Aorta (tissue), 5 donors: ENCODE measurements at regions not wholly inside any gene's neighbourhood (a gene's known extent, or its start where the extent isn't known, plus 50 kb on each side); places are given as distances from the start of the nearest gene placed in this dataset.

Experiments used
- ATAC-seq: fragments of 200-7000 bp; cut with Tn5 transposase; one replicate; pipeline ENCODE4 v1.9.1; 2022; ENCODE audit warnings: moderate library complexity; ENCODE audit not compliant: low FRiP score
- DNase-seq, 2 donors: peaks; one replicate each; pipeline ENCODE4 v3.0.0-alpha.2; 2020
- H3K27ac ChIP-seq, 2 donors: one replicate each; pipeline ENCODE4 v1.5.1; 2013; ENCODE audit warnings: low read length in 2 of 2, mild to moderate bottlenecking in 2 of 2, moderate library complexity in 2 of 2, control low read depth in 1 of 2, inconsistent platforms in 1 of 2, low read depth in 1 of 2
- H3K27me3 ChIP-seq, 2 donors: one replicate each; pipeline ENCODE4 v1.6.1; 2013; ENCODE audit warnings: control low read depth in 1 of 2, low read length in 1 of 2, mild to moderate bottlenecking in 1 of 2, moderate library complexity in 1 of 2; ENCODE audit not compliant: insufficient read depth in 2 of 2, control insufficient read depth in 1 of 2
- H3K36me3 ChIP-seq, 2 donors: one replicate each; pipeline ENCODE4 v1.6.1; 2013; ENCODE audit warnings: control low read depth in 1 of 2, low read length in 1 of 2, mild to moderate bottlenecking in 1 of 2; ENCODE audit not compliant: insufficient read depth in 2 of 2, control insufficient read depth in 1 of 2
- H3K4me1 ChIP-seq, 2 donors: one replicate each; pipeline ENCODE4 v1.6.1; 2013; ENCODE audit warnings: low read length in 2 of 2, control low read depth in 1 of 2, mild to moderate bottlenecking in 1 of 2, moderate library complexity in 1 of 2; ENCODE audit not compliant: insufficient read depth in 2 of 2, control insufficient read depth in 1 of 2
- H3K4me3 ChIP-seq, 2 donors: one replicate each; pipeline ENCODE4 v1.5.1; 2013; ENCODE audit warnings: low read length in 2 of 2, control low read depth in 1 of 2, mild to moderate bottlenecking in 1 of 2
- H3K9me3 ChIP-seq: one replicate; pipeline ENCODE4 v1.6.1; 2013; ENCODE audit warnings: mild to moderate bottlenecking, low read length; ENCODE audit not compliant: control insufficient read depth
- WGBS, 2 donors: extraction: QIAGEN DNeasy Blood & Tissue Kit; methylation state at CpG; one replicate each; pipeline ENCODE4 v1.1.7; 2013; 5-methylcytosine and 5-hydroxymethylcytosine counted together
- intact Hi-C, 2 donors: fragments of 100-400 bp; cut with DNase I; formaldehyde crosslinking; loops; one replicate each; pipeline versions ENCODE4 v1.14.2 to v1.15.0; 2022
- donor health status: healthy with polysubstance abuse.
- donor health status: Bipolar disorder and iron deficiency.
- donor health status: DM: no; HTN: no; CAD: no.
- donor health status: DM: no; HTN: no; CAD: no.
- donor health status: DM: yes; HTN: yes; CAD: no.

GRCh38 chr6:155580904-155581303, 125.3 kb upstream of the NOX3 start:
- no peak overlapping the region for H3K4me3 ChIP-seq
- H3K4me1 ChIP-seq: no peaks in the 10 kb centered on the region
- ATAC-seq: no peak
- no peak overlapping the region for H3K27ac ChIP-seq
- H3K27me3 ChIP-seq: peaks cover 0 to 3% of the 10 kb centered on the region in 2 donors
- H3K36me3 ChIP-seq: no peaks in the 10 kb centered on the region
- 68 to 72% methylated on average over 2 of the region's 2 CpGs for WGBS, 2 donors
- no peak for DNase-seq
- no peaks in the 10 kb centered on the region for H3K9me3 ChIP-seq
- intact Hi-C loops: no loop called here

- H3K27me3 ChIP-seq: peaks cover 0 to 3% of the 10 kb centered on the region in 2 donors
- H3K4me3 ChIP-seq: no peak overlapping the region
- DNase-seq (no peak), ATAC-seq (no peak)
- intact Hi-C loops: no loop called here
- H3K4me1 ChIP-seq: no peaks in the 10 kb centered on the region
- no peaks in the 10 kb centered on the region for H3K36me3 ChIP-seq
- no peak overlapping the region for H3K27ac ChIP-seq
- no peaks in the 10 kb centered on the region for H3K9me3 ChIP-seq
Observed at GRCh38 chr6:155578251-155578650, 122.6 kb upstream of the NOX3 start.

GRCh38 chr6:155561966-155562364, 106.3 kb upstream of the NOX3 start:
- H3K36me3 ChIP-seq: no peaks in the 10 kb centered on the region
- DNase-seq: no peak
- no peak overlapping the region for H3K27ac ChIP-seq
- no peaks in the 10 kb centered on the region for H3K27me3 ChIP-seq
- H3K4me1 ChIP-seq: no peaks in the 10 kb centered on the region
- H3K4me3 ChIP-seq: no peak overlapping the region
- ATAC-seq: no peak
- peaks cover 2% of the 10 kb centered on the region for H3K9me3 ChIP-seq
- WGBS, 2 donors: 81 to 83% methylated on average over 4 of the region's 4 CpGs
- intact Hi-C loops: no loop called here

- intact Hi-C loops: no loop called here
- Histone ChIP-seq H3K4me3 (no peak overlapping the region), H3K27me3 (no peaks in the 10 kb centered on the region), H3K4me1 (no peaks in the 10 kb centered on the region), H3K27ac (no peak overlapping the region), H3K36me3 (no peaks in the 10 kb centered on the region), H3K9me3 (peaks cover 2% of the 10 kb centered on the region)
- 49 to 61% methylated on average over 1 of the region's 1 CpG for WGBS, 2 donors
- ATAC-seq (no peak), DNase-seq (no peak)
Observed at GRCh38 chr6:155561257-155561965, 105.8 kb upstream of the NOX3 start.

- no peak for DNase-seq
- ATAC-seq: no peak
- Histone ChIP-seq H3K4me3 (no peak overlapping the region), H3K9me3 (no peaks in the 10 kb centered on the region), H3K27ac (no peak overlapping the region), H3K36me3 (no peaks in the 10 kb centered on the region), H3K4me1 (no peaks in the 10 kb centered on the region), H3K27me3 (no peaks in the 10 kb centered on the region)
- intact Hi-C loops: no loop called here
- 91 to 94% methylated on average over 4 of the region's 4 CpGs for WGBS, 2 donors
Observed at GRCh38 chr6:155549928-155550327, 94.3 kb upstream of the NOX3 start.

- intact Hi-C loops: no loop called here
- 95% methylated on average over 9 of the region's 9 CpGs for WGBS, 2 donors
Observed at GRCh38 chr6:155549028-155549798, 93.6 kb upstream of the NOX3 start.

GRCh38 chr6:155548576-155548975, 92.9 kb upstream of the NOX3 start:
- H3K4me3 ChIP-seq: no peak overlapping the region
- intact Hi-C loops: no loop called here
- no peak overlapping the region for H3K27ac ChIP-seq
- no peaks in the 10 kb centered on the region for H3K9me3 ChIP-seq
- H3K27me3 ChIP-seq: no peaks in the 10 kb centered on the region
- no peaks in the 10 kb centered on the region for H3K4me1 ChIP-seq
- WGBS, 2 donors: 12 to 16% methylated on average over 4 of the region's 4 CpGs
- no peak for DNase-seq
- no peaks in the 10 kb centered on the region for H3K36me3 ChIP-seq
- ATAC-seq: no peak

More at GRCh38 chr6:155549028-155549798, 93.6 kb upstream of the NOX3 start:
- Histone ChIP-seq H3K9me3 (no peaks in the 10 kb centered on the region), H3K4me1 (no peaks in the 10 kb centered on the region), H3K27ac (no peak overlapping the region), H3K27me3 (no peaks in the 10 kb centered on the region), H3K36me3 (no peaks in the 10 kb centered on the region), H3K4me3 (no peak overlapping the region)
- ATAC-seq (no peak), DNase-seq (no peak)

GRCh38 chr6:155544677-155545076, 89.0 kb upstream of the NOX3 start:
- no peaks in the 10 kb centered on the region for H3K9me3 ChIP-seq
- no peaks in the 10 kb centered on the region for H3K4me1 ChIP-seq
- 90 to 92% methylated on average over 2 of the region's 2 CpGs for WGBS, 2 donors
- no peak for DNase-seq
- H3K27ac ChIP-seq: no peak overlapping the region
- H3K27me3 ChIP-seq: no peaks in the 10 kb centered on the region
- no peak for ATAC-seq
- H3K4me3 ChIP-seq: no peak overlapping the region
- H3K36me3 ChIP-seq: no peaks in the 10 kb centered on the region
- intact Hi-C loops: no loop called here
